ENCODE measurements at regions not wholly inside any gene's neighbourhood (a gene's known extent, or its start where the extent isn't known, plus 50 kb on each side); places are given as distances from the start of the nearest gene placed in this dataset.

- TF ChIP-seq, protein P1, sequence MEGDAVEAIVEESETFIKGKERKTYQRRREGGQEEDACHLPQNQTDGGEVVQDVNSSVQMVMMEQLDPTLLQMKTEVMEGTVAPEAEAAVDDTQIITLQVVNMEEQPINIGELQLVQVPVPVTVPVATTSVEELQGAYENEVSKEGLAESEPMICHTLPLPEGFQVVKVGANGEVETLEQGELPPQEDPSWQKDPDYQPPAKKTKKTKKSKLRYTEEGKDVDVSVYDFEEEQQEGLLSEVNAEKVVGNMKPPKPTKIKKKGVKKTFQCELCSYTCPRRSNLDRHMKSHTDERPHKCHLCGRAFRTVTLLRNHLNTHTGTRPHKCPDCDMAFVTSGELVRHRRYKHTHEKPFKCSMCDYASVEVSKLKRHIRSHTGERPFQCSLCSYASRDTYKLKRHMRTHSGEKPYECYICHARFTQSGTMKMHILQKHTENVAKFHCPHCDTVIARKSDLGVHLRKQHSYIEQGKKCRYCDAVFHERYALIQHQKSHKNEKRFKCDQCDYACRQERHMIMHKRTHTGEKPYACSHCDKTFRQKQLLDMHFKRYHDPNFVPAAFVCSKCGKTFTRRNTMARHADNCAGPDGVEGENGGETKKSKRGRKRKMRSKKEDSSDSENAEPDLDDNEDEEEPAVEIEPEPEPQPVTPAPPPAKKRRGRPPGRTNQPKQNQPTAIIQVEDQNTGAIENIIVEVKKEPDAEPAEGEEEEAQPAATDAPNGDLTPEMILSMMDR (IDR thresholded peaks at IDR 0.05), result no peak
These were observed 141.6 kb upstream of the XYLT1 start for GRCh38 chr16:17612336-17612735.

GRCh38 chr16:17607609-17608008 is 136.8 kb upstream of the XYLT1 start:
- TF ChIP-seq, protein P1 (IDR thresholded peaks at IDR 0.05), result no peak

GRCh38 chr16:17607075-17607509 is 136.3 kb upstream of the XYLT1 start:
- TF ChIP-seq, protein P1 (IDR thresholded peaks at IDR 0.05), result no peak

DNA sequence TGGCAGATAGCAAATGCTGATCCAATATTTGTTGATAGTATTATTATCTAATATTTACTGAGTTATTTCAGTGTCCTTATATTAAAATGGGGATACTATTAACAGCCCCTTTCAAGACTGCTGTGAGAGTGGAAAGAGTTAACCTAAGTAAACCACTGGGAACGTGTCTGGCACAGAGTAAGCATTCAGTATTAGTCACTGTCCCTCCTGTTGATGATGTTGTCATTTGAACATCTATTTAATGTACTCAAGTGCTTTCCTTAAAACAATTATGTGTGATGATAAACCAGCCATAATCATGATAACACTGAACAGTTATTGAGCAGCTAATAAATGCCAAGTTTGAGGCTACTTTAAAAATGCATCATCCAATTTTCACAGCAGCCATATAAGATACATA is 135.7 kb upstream of the XYLT1 start:
- TF ChIP-seq, protein P1 (IDR thresholded peaks at IDR 0.05), result no peak

- TF ChIP-seq, protein P1 (IDR thresholded peaks at IDR 0.05), result no peak
These were observed 135.0 kb upstream of the XYLT1 start for GRCh38 chr16:17605784-17606183.

DNA sequence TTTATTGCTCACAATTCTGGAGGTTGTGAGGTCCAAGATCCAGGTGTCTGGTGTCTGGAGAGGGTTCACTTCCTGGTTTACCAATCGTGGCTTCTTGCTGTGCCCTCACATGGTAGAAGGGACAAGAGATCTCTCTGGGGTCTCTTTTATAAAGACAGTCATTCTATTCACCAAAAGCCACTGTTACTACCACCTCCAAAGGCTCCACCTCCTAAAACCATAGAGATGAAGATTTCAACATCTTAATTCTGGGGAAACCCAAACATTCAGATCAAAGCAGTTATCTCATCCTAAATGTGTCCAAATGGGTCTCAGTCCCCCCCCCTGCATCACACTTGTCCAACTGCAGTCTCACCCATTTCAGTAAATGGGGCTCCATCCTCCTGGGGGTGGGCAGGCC is 132.9 kb upstream of the XYLT1 start:
- TF ChIP-seq, protein P1 (IDR thresholded peaks at IDR 0.05), result no peak

GRCh38 chr16:17602678-17603077 is 131.9 kb upstream of the XYLT1 start:
- TF ChIP-seq, protein P1 (IDR thresholded peaks at IDR 0.05), result no peak

DNA sequence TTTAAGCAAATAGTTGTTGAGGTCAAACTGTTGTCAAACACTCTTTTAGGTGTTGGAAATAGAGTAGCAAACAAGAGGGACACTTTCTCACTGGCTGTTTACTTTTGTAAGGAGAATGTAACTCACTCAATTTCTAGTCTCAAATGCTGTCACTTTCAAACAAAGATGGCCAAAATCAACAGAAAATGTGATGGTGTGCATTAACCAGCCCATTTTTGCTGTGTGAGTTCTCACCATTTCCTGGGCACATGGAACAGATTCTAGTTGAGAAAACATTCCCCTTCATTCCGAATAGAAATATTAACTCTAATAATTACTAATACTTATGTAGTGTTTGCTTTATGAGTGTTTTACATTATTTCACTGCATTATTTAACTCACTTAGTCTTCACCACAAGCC is 128.2 kb upstream of the XYLT1 start:
- TF ChIP-seq, protein P1 (IDR thresholded peaks at IDR 0.05), result no peak
